Liver (tissue), 8 donors: ENCODE measurements at regions not wholly inside any gene's neighbourhood (a gene's known extent, or its start where the extent isn't known, plus 50 kb on each side); places are given as distances from the start of the nearest gene placed in this dataset.

Experiments used
- DNase-seq: peaks from one replicate; pipeline ENCODE4 v3.0.0-alpha.2; 2017; ENCODE audit warnings: low spot score
- H3K27ac ChIP-seq, 2 donors: one replicate each; pipeline ENCODE4 v1.7.0; 2013; ENCODE audit warnings: inconsistent platforms in 2 of 2, low read length in 2 of 2, control low read depth in 1 of 2, low read depth in 1 of 2, mild to moderate bottlenecking in 1 of 2
- H3K27me3 ChIP-seq, 4 donors: one replicate each; pipeline versions ENCODE4 v1.6.1 to v1.7.0; 2013; ENCODE audit warnings: low read length in 3 of 4, inconsistent platforms in 1 of 4, mild to moderate bottlenecking in 1 of 4, moderate library complexity in 1 of 4; ENCODE audit not compliant: control insufficient read depth in 4 of 4, insufficient read depth in 4 of 4
- H3K36me3 ChIP-seq, 4 donors: one replicate each; pipeline versions ENCODE4 v1.6.1 to v1.7.0; 2013; ENCODE audit warnings: low read length in 3 of 4, mild to moderate bottlenecking in 3 of 4, low read depth in 1 of 4, moderate library complexity in 1 of 4; ENCODE audit not compliant: control insufficient read depth in 4 of 4, insufficient read depth in 3 of 4
- H3K4me1 ChIP-seq, 4 donors: one replicate each; pipeline versions ENCODE4 v1.6.1 to v1.7.0; 2013; ENCODE audit warnings: low read length in 3 of 4, mild to moderate bottlenecking in 3 of 4, moderate library complexity in 1 of 4; ENCODE audit not compliant: control insufficient read depth in 4 of 4, insufficient read depth in 4 of 4
- H3K4me3 ChIP-seq, 3 donors: one replicate each; pipeline versions ENCODE4 v1.6.1 to v1.7.0; 2013; ENCODE audit warnings: low read length in 3 of 3, control low read depth in 1 of 3, low read depth in 1 of 3, mild to moderate bottlenecking in 1 of 3
- H3K9ac ChIP-seq, 2 donors: one replicate each; pipeline ENCODE4 v1.7.0; 2013; ENCODE audit warnings: low read length in 2 of 2, mild to moderate bottlenecking in 2 of 2, moderate library complexity in 2 of 2, control low read depth in 1 of 2, low read depth in 1 of 2
- H3K9me3 ChIP-seq, 4 donors: one replicate each; pipeline versions ENCODE4 v1.6.1 to v1.7.0; 2013; ENCODE audit warnings: low read length in 3 of 4; ENCODE audit not compliant: control insufficient read depth in 4 of 4
- CTCF ChIP-seq: fragments of 150-350 bp; IDR thresholded peaks from 2 replicates; pipeline ENCODE4 v1.5.1; 2017; ENCODE audit warnings: improper control_type of control experiment, low read depth, low read length; ENCODE audit not compliant: missing input control
- EGR1 ChIP-seq, 2 donors: IDR thresholded peaks; 2 replicates each; pipeline ENCODE4 v1.6.1; 2016 to 2018; ENCODE audit warnings: antibody characterized with exemption in 2 of 2, low read depth in 2 of 2
- FOXA2 ChIP-seq: IDR thresholded peaks from 2 replicates; pipeline ENCODE4 v1.6.1; 2016; ENCODE audit warnings: antibody characterized with exemption
- GABPA ChIP-seq, 2 donors: IDR thresholded peaks in 1 of 2; conservative IDR thresholded peaks in 1 of 2; 2 replicates each; pipeline ENCODE4 v1.6.1; 2016; ENCODE audit warnings: antibody characterized with exemption in 2 of 2, mild to moderate bottlenecking in 1 of 2, moderate library complexity in 1 of 2
- HNF4A ChIP-seq, 2 donors: conservative IDR thresholded peaks; 2 replicates each; pipeline ENCODE4 v1.6.1; 2016; ENCODE audit warnings: antibody characterized with exemption in 2 of 2, mild to moderate bottlenecking in 2 of 2
- JUND ChIP-seq, 2 donors: IDR thresholded peaks; 2 replicates each; pipeline ENCODE4 v1.6.1; 2016; ENCODE audit warnings: antibody characterized with exemption in 2 of 2
- MAX ChIP-seq: IDR thresholded peaks from 2 replicates; pipeline ENCODE4 v1.6.1; 2016; ENCODE audit warnings: antibody characterized with exemption
- NR2F2 ChIP-seq: IDR thresholded peaks from 2 replicates; pipeline ENCODE4 v1.6.1; 2016; ENCODE audit warnings: antibody characterized with exemption
- RAD21 ChIP-seq, 2 donors: IDR thresholded peaks; 2 replicates each; pipeline ENCODE4 v1.6.1; 2016; ENCODE audit warnings: antibody characterized with exemption in 2 of 2, mild to moderate bottlenecking in 2 of 2
- REST ChIP-seq: IDR thresholded peaks from 2 replicates; pipeline ENCODE4 v1.6.1; 2016; ENCODE audit warnings: antibody characterized with exemption, mild to moderate bottlenecking
- RXRA ChIP-seq, 2 donors: IDR thresholded peaks; 2 replicates each; pipeline ENCODE4 v1.6.1; 2017 to 2018; ENCODE audit warnings: antibody characterized with exemption in 2 of 2, mild to moderate bottlenecking in 1 of 2
- TAF1 ChIP-seq: conservative IDR thresholded peaks from 2 replicates; pipeline ENCODE4 v1.6.1; 2016; ENCODE audit warnings: antibody characterized with exemption, mild to moderate bottlenecking
- YY1 ChIP-seq: IDR thresholded peaks from 2 replicates; pipeline ENCODE4 v1.6.1; 2016; ENCODE audit warnings: antibody characterized with exemption, mild to moderate bottlenecking
- ZBTB33 ChIP-seq: IDR thresholded peaks from 2 replicates; pipeline ENCODE4 v1.6.1; 2016; ENCODE audit warnings: antibody characterized with exemption
- whole genome bisulfite sequencing: extraction: QIAGEN DNeasy Blood & Tissue Kit; methylation state at CpG from one replicate; pipeline ENCODE4 v1.1.7; 2013; 5-methylcytosine and 5-hydroxymethylcytosine counted together
- donor health status: healthy.
- donor health status: healthy.
- donor health status: healthy.
- donor health status: healthy.
- donor health status: healthy.

- no peak for TF ChIP-seq ZBTB33
- no peak for TF ChIP-seq RAD21 (IDR thresholded peaks at IDR 0.05)
- no peak for TF ChIP-seq CTCF
- no peak for TF ChIP-seq HNF4A (conservative IDR thresholded peaks at IDR 0.05)
- no peak for TF ChIP-seq JUND (IDR thresholded peaks at IDR 0.05)
- TF ChIP-seq NR2F2 = no peak
- no peak for TF ChIP-seq REST
- no peak for TF ChIP-seq GABPA (IDR thresholded peaks at IDR 0.05 in 1 of 2, conservative IDR thresholded peaks at IDR 0.05 in 1 of 2)
- TF ChIP-seq YY1 = no peak
- no peak for TF ChIP-seq EGR1 (IDR thresholded peaks at IDR 0.05; ENCODE audit: low read depth in 2 of 2)
- TF ChIP-seq FOXA2 = no peak
- TF ChIP-seq RXRA (IDR thresholded peaks at IDR 0.05) = no peak
- no peak for TF ChIP-seq MAX
- TF ChIP-seq TAF1 = no peak
- Histone ChIP-seq H3K9ac (no peak overlapping the region), H3K27me3 (no peaks in the 10 kb centered on the region), H3K4me1 (peaks cover 0 to 10% (median 8%) of the 10 kb centered on the region in 4 donors), H3K4me3 (no peak overlapping the region), H3K36me3 (no peaks in the 10 kb centered on the region), H3K27ac (no peak overlapping the region), H3K9me3 (no peaks in the 10 kb centered on the region)
- no peak for DNase-seq
- 95% methylated on average over 5 of the region's 5 CpGs for WGBS
Measured at GRCh38 chr2:64258566-64258965, 114.3 kb upstream of the PELI1 start.

- no peak overlapping the region for H3K4me3 ChIP-seq
- no peak for DNase-seq
- peaks cover 0 to 10% (median 8%) of the 10 kb centered on the region in 4 donors for H3K4me1 ChIP-seq
- H3K9me3 ChIP-seq = no peaks in the 10 kb centered on the region
- no peak overlapping the region for H3K27ac ChIP-seq
- TF ChIP-seq RAD21 (IDR thresholded peaks at IDR 0.05) (no peak), YY1 (no peak), JUND (IDR thresholded peaks at IDR 0.05) (no peak), GABPA (IDR thresholded peaks at IDR 0.05 in 1 of 2, conservative IDR thresholded peaks at IDR 0.05 in 1 of 2) (no peak), NR2F2 (no peak), MAX (no peak), RXRA (IDR thresholded peaks at IDR 0.05) (no peak), EGR1 (IDR thresholded peaks at IDR 0.05; ENCODE audit: low read depth in 2 of 2) (no peak), HNF4A (conservative IDR thresholded peaks at IDR 0.05) (no peak), TAF1 (no peak), FOXA2 (no peak)
- H3K36me3 ChIP-seq = no peaks in the 10 kb centered on the region
- 60% methylated on average over 2 of the region's 2 CpGs for WGBS
- H3K27me3 ChIP-seq = no peaks in the 10 kb centered on the region
- H3K9ac ChIP-seq = no peak overlapping the region
Measured at GRCh38 chr2:64259312-64259711, 115.1 kb upstream of the PELI1 start.
